GM12874 (cell line): ENCODE measurements at regions not wholly inside any gene's neighbourhood (a gene's known extent, or its start where the extent isn't known, plus 50 kb on each side); places are given as distances from the start of the nearest gene placed in this dataset.

Source experiments
- TF ChIP-seq, protein P1 (sequence below): IDR thresholded peaks from 2 replicates; pipeline ENCODE4 v1.5.1; 2011; ENCODE audit warnings: low read depth, mild to moderate bottlenecking, control low read depth, low read length, moderate library complexity; ENCODE audit not compliant: insufficient read depth

DNA sequence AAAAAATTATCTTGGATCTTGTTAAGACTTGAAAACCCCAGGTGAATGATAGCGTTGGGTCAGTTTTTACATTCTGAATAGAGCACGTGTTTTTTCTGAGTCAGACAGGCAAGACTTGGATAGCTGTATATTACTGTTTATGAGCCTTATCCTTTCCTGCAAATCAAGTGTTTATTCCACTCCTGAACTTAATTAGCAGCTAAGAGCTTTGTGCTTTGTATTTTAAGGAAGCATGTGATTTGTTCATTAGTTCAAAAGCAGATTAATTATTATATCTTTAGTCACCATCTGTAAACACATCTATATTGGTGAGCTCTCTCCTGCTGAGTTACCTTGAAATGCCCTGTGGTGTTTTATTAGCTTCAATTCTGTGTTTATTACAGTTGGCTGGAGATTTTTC lies 98.6 kb upstream of the PRPS1L1 start:
- TF ChIP-seq, protein P1, sequence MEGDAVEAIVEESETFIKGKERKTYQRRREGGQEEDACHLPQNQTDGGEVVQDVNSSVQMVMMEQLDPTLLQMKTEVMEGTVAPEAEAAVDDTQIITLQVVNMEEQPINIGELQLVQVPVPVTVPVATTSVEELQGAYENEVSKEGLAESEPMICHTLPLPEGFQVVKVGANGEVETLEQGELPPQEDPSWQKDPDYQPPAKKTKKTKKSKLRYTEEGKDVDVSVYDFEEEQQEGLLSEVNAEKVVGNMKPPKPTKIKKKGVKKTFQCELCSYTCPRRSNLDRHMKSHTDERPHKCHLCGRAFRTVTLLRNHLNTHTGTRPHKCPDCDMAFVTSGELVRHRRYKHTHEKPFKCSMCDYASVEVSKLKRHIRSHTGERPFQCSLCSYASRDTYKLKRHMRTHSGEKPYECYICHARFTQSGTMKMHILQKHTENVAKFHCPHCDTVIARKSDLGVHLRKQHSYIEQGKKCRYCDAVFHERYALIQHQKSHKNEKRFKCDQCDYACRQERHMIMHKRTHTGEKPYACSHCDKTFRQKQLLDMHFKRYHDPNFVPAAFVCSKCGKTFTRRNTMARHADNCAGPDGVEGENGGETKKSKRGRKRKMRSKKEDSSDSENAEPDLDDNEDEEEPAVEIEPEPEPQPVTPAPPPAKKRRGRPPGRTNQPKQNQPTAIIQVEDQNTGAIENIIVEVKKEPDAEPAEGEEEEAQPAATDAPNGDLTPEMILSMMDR = no peak

- TF ChIP-seq, protein P1 = no peak
These were observed 101.2 kb upstream of the PRPS1L1 start for GRCh38 chr7:18128846-18129245.

- TF ChIP-seq, protein P1 = no peak
These were observed 105.2 kb upstream of the PRPS1L1 start for GRCh38 chr7:18132811-18133210.

GRCh38 chr7:18133921-18134320 lies 106.3 kb upstream of the PRPS1L1 start:
- TF ChIP-seq, protein P1 = no peak

DNA sequence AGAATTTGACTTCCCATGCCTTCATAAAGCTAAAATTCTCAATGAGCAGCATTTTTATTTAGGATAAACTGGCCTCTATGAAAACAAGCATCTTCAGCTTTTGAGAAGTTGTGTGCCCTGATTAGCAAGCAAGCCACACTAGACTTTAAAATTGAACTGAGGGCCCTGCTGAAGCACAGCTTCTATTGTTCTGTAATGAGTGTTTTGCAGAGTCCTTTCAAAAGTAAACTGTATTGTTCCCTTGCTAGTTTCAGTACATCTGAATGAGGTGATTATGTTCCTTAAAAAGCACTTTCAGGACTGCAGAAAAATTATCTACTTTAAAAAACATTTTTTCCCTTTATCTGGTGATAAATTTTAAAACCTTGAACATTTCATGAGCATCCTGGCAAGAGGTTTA lies 113.3 kb upstream of the PRPS1L1 start:
- TF ChIP-seq, protein P1 = no peak

DNA sequence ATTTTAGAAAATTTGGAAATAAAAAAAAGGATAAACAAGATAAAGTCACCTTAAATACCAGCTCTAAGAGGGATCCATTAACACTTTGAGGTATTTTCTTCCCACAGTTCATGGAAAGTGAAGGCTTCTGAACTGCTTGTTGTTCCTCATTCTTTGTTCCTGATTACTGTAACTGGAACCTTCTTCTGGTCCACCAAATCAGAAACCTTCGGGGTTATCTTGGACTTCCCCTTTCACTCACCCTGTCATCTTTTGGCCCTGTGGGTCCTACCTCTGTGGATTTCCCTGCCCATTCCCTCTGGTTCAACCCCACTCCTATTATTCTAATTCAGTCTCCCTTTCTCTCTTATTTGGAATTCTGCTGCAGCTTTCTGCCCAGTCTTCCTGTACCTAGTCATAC lies 116.5 kb upstream of the PRPS1L1 start:
- TF ChIP-seq, protein P1 = no peak

DNA sequence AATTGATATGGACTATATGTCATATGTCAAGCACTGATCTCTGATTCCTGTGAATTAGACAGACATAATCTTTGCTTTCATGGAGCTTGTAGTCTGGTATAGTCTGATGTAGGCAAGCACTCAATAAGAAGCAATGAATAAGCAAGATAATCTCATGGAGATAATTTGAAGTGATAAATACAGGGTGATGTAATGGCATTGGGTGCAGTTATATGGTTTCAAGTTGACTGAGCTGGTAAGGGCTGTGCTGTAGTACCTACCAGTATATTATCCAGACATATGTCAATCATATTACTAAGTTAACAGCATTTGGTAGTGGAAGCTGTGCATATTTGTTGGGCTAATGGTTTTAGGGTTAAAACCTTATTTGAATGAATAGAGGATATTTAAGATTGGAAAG lies 117.5 kb upstream of the PRPS1L1 start:
- TF ChIP-seq, protein P1 = no peak

- TF ChIP-seq, protein P1 = no peak
These were observed 123.8 kb upstream of the PRPS1L1 start for GRCh38 chr7:18151422-18151821.
